ENCODE measurements at regions not wholly inside any gene's neighbourhood (a gene's known extent, or its start where the extent isn't known, plus 50 kb on each side); places are given as distances from the start of the nearest gene placed in this dataset.

GRCh38 chr2:129229830-129230441 lies 749.5 kb upstream of the RAB6C start:
- Histone ChIP-seq H3K4me1 (replicated peaks; ENCODE audit: insufficient read depth) (no peaks in the 10 kb centered on the region), H3F3A (ENCODE audit: insufficient read depth, low read depth) (no peaks in the 10 kb centered on the region), H3K9me2 (ENCODE audit: insufficient read depth) (no peaks in the 10 kb centered on the region), H3K4me2 (no peak overlapping the region), H2AFZ (no peak overlapping the region), H3K4me3 (no peak overlapping the region), H3K36me3 (ENCODE audit: low read depth) (no peaks in the 10 kb centered on the region), H4K20me1 (ENCODE audit: insufficient read depth) (no peaks in the 10 kb centered on the region), H3K9me3 (ENCODE audit: insufficient read depth, low read depth) (no peaks in the 10 kb centered on the region), H3K27me3 (ENCODE audit: insufficient read depth, low read depth) (peaks cover 25% of the 10 kb centered on the region; the same call in 1 of the 2 replicates), H3K79me2 (ENCODE audit: low read depth) (no peaks in the 10 kb centered on the region), H3K27ac (no peak overlapping the region)
- DNase-seq: no peak
- intact Hi-C loops (cut with micrococcal nuclease; ENCODE audit: unreplicated experiment): no loop called here
- TF ChIP-seq, protein P1, sequence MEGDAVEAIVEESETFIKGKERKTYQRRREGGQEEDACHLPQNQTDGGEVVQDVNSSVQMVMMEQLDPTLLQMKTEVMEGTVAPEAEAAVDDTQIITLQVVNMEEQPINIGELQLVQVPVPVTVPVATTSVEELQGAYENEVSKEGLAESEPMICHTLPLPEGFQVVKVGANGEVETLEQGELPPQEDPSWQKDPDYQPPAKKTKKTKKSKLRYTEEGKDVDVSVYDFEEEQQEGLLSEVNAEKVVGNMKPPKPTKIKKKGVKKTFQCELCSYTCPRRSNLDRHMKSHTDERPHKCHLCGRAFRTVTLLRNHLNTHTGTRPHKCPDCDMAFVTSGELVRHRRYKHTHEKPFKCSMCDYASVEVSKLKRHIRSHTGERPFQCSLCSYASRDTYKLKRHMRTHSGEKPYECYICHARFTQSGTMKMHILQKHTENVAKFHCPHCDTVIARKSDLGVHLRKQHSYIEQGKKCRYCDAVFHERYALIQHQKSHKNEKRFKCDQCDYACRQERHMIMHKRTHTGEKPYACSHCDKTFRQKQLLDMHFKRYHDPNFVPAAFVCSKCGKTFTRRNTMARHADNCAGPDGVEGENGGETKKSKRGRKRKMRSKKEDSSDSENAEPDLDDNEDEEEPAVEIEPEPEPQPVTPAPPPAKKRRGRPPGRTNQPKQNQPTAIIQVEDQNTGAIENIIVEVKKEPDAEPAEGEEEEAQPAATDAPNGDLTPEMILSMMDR (conservative IDR thresholded peaks at IDR 0.05): no peak
- no peak for TF ChIP-seq EZH2 (IDR thresholded peaks at IDR 0.05; ENCODE audit: low read depth)
- BruUV-seq (replicated peaks): no TSS peak
- ChIA-PET POLR2A (ENCODE audit: unreplicated experiment) (no interaction called here), CTCF (no interaction called here)

GRCh38 chr2:129231924-129232323 lies 747.5 kb upstream of the RAB6C start:
- no peak overlapping the region for H3K27ac ChIP-seq
- intact Hi-C loops (cut with micrococcal nuclease; ENCODE audit: unreplicated experiment): no loop called here
- no peaks in the 10 kb centered on the region for H4K20me1 ChIP-seq (ENCODE audit: insufficient read depth)
- H3K27me3 ChIP-seq (ENCODE audit: insufficient read depth, low read depth): peaks cover 29% of the 10 kb centered on the region; the same call in 1 of the 2 replicates
- H2AFZ ChIP-seq: no peak overlapping the region
- TF ChIP-seq, protein P1 (conservative IDR thresholded peaks at IDR 0.05): no peak
- TF ChIP-seq EZH2 (IDR thresholded peaks at IDR 0.05; ENCODE audit: low read depth): no peak
- no peak overlapping the region for H3K4me2 ChIP-seq
- H3K4me3 ChIP-seq: no peak overlapping the region
- no peaks in the 10 kb centered on the region for H3K4me1 ChIP-seq (replicated peaks; ENCODE audit: insufficient read depth)
- no peaks in the 10 kb centered on the region for H3K9me3 ChIP-seq (ENCODE audit: insufficient read depth, low read depth)
- DNase-seq: no peak
- ChIA-PET POLR2A (ENCODE audit: unreplicated experiment) (no interaction called here), CTCF (no interaction called here)
- no peaks in the 10 kb centered on the region for H3F3A ChIP-seq (ENCODE audit: insufficient read depth, low read depth)
- H3K79me2 ChIP-seq (ENCODE audit: low read depth): no peaks in the 10 kb centered on the region
- H3K9me2 ChIP-seq (ENCODE audit: insufficient read depth): no peaks in the 10 kb centered on the region
- no TSS peak for BruUV-seq (replicated peaks)
- no peaks in the 10 kb centered on the region for H3K36me3 ChIP-seq (ENCODE audit: low read depth)

- Histone ChIP-seq H3K4me1 (replicated peaks; ENCODE audit: insufficient read depth) (no peaks in the 10 kb centered on the region), H3K79me2 (ENCODE audit: low read depth) (no peaks in the 10 kb centered on the region), H3K9me3 (ENCODE audit: insufficient read depth, low read depth) (no peaks in the 10 kb centered on the region), H3K27ac (no peak overlapping the region), H3K36me3 (ENCODE audit: low read depth) (no peaks in the 10 kb centered on the region), H3K27me3 (ENCODE audit: insufficient read depth, low read depth) (peaks cover 29% of the 10 kb centered on the region; the same call in 1 of the 2 replicates), H3K4me3 (no peak overlapping the region), H3K4me2 (no peak overlapping the region), H3K9me2 (ENCODE audit: insufficient read depth) (no peaks in the 10 kb centered on the region), H3F3A (ENCODE audit: insufficient read depth, low read depth) (no peaks in the 10 kb centered on the region), H2AFZ (no peak overlapping the region), H4K20me1 (ENCODE audit: insufficient read depth) (no peaks in the 10 kb centered on the region)
- ChIA-PET CTCF (no interaction called here), POLR2A (ENCODE audit: unreplicated experiment) (no interaction called here)
- no TSS peak for BruUV-seq (replicated peaks)
- no peak for TF ChIP-seq EZH2 (IDR thresholded peaks at IDR 0.05; ENCODE audit: low read depth)
- TF ChIP-seq, protein P1 (conservative IDR thresholded peaks at IDR 0.05): no peak
- intact Hi-C loops (cut with micrococcal nuclease; ENCODE audit: unreplicated experiment): no loop called here
- no peak for DNase-seq
These were observed 746.3 kb upstream of the RAB6C start for GRCh38 chr2:129233166-129233565.
